Fibroblast of gingiva (primary cell): ENCODE measurements at regions not wholly inside any gene's neighbourhood (a gene's known extent, or its start where the extent isn't known, plus 50 kb on each side); places are given as distances from the start of the nearest gene placed in this dataset.

Experiments
- DNase-seq: peaks from one replicate; pipeline ENCODE4 v3.0.0-alpha.2; 2011; ENCODE audit warnings: low read depth

- no peak for DNase-seq
These were observed 318.5 kb downstream of the GRB14 start for GRCh38 chr2:164302786-164303185.

GRCh38 chr2:164288235-164288634, 333.0 kb downstream of the GRB14 start:
- no peak for DNase-seq

DNA sequence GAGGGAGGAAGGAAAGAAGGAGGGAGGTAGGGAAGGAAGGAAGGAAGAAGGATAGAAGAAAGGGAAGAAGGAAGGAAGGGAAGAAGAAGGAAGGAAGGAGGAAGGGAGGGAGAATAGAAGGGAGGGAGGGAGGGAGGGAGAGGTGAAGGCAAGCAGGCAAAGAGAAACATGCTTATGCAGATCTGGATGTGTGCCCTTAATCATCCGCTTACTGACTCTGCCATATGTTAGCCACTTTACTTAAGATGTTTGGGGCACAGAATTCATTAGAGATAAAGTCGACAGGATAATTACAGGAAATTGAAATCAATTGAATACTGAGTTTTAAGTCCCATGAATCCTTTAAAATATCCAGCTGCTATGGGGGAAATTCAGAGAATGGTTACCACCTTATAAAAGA, 334.2 kb downstream of the GRB14 start:
- no peak for DNase-seq

DNA sequence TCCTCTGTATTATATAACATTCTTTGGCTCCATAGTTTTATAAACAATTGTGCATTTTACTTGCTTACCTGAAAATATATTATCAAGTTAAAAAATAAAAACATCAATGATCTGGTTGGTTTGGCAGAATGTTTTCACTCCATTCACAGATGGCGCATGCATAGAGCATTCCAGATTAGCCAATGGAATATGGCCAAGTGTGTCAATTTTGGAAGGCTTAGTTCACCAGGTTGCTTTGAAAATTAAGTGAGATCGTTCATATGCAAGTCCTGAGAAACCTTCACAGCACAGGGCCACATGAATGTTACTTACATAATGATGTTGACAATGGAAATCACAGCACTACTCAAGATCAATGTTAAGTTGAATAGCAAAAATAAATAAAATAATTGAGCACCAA, 335.7 kb downstream of the GRB14 start:
- DNase-seq = no peak

DNA sequence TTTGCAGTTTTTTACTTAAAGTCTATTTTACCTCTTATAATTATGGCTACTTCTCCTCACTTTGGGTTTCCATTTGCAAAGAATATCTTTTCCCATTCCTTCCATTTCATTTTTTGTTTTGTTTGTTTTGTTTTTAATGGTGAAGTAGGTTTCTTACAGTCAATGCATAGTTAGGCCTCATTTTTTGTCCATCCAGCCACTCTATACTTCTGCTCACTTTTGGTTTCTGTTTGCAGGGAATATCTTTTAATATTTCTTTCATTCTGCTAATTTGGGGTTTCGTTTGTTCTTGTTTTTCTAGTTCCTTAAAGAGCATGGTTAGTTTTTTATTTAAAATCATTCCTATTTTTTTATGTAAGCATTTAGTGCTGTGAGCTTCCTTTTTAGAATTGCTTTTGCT, 339.4 kb downstream of the GRB14 start:
- DNase-seq = no peak

GRCh38 chr2:164275659-164276058, 345.6 kb downstream of the GRB14 start:
- no peak for DNase-seq

- DNase-seq = peak; percentile 65
These were observed 360.8 kb downstream of the GRB14 start for GRCh38 chr2:164260506-164260905.

- peak; percentile 10 for DNase-seq
These were observed 363.5 kb downstream of the GRB14 start for GRCh38 chr2:164257742-164258141.

- DNase-seq = no peak
These were observed 368.6 kb downstream of the GRB14 start for GRCh38 chr2:164252568-164253287.

- DNase-seq = no peak
These were observed 378.0 kb downstream of the GRB14 start for GRCh38 chr2:164243315-164243714.

DNA sequence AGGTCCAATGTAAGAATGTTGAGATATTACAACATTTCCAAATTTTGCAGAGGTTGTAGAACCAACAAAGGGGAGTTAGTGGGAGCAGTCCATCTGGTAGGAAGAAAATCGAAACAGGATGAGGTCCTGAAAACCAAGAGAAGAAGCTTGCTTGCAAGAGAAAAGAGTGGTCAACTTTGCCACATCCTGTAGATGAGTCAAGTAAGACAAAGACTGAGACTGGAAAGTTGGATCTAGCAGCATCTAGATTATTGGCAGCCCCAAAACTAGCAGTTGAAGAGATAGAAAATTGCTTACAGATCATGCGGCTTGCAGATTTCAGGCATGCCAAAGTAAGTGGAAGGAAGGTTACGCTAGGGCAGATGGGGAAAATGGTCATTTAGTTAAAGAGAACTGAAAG, 378.9 kb downstream of the GRB14 start:
- DNase-seq = no peak

GRCh38 chr2:164234074-164234473, 387.2 kb downstream of the GRB14 start:
- no peak for DNase-seq

- DNase-seq = no peak
These were observed 397.3 kb downstream of the GRB14 start for GRCh38 chr2:164224007-164224406.

DNA sequence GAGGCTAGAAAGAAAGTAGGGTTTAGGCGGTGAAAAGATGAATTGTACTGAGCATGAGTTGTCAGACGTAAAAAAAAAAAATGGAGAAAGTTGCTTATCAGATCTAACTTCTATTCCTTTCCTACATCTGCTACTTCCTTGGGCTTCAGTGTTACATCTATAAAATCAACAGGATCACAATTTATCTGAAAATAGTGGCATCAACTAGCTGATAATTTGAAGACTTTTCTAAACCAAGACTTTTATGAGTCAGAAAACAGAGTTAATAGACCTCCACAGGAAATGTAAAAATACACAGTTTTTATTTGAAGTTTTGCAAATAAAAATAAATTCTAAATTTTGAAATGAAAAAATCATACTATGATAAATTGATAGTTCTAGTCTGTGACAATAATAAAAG, 399.8 kb downstream of the GRB14 start:
- DNase-seq = no peak

DNA sequence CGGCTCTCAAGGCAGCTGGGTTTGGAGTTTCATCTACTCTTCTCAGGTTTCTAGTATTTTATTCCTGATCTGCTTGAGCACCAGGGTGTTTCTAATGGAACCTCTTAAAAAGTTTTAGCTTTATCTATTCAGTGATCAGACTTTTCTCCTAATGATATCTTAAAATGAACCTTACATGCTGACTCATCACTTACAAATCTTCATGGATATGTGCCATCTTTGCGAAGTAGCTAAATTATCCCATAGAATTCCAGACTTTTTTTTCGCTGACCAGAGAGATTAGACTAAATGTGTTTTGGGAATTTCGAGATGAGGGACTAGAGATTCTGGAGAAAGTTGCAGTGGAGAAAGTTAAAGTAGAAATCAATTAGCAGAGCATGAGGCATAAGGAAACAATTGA, 401.0 kb downstream of the GRB14 start:
- no peak for DNase-seq

DNA sequence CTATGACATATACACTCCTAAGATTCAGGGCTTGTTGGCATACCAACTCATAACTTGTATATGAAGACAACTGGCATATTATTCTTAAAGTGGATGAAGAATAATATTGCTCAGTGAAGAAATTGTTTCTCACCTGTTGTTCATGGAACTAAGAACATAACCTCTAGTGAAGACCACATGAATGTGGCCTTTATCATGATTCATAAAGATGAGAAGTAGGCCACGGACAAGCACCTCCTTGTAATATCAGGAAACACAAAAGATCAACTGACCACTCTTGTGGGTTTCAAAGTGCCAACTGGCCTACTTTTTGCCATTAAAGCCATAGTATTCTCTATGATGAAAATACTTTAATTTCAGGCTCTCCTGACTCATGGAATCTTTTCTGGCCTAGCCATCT, 407.4 kb downstream of the GRB14 start:
- DNase-seq = no peak

DNA sequence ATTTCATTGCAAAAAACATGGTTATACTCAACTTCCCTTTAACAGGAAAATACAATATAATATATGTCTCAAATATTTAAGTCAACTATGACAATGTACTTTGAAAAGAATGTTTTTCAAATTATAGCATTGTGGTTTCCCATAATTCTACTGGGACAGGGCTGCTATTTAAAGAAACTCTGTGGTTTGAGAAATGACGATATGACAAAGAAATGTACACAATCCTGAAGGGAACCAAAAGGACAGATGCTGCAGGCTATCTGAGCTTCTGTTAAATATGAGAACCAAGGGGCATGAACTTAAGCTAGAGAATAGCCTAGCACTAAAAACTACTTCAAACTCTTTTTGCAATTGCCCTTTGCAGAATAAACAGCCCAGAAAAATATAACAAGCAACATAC, 415.9 kb downstream of the GRB14 start:
- DNase-seq = peak; percentile 79

GRCh38 chr2:164203131-164203530, 418.2 kb downstream of the GRB14 start:
- DNase-seq = peak; percentile 43

- no peak for DNase-seq
These were observed 423.0 kb downstream of the GRB14 start for GRCh38 chr2:164198256-164198655.

DNA sequence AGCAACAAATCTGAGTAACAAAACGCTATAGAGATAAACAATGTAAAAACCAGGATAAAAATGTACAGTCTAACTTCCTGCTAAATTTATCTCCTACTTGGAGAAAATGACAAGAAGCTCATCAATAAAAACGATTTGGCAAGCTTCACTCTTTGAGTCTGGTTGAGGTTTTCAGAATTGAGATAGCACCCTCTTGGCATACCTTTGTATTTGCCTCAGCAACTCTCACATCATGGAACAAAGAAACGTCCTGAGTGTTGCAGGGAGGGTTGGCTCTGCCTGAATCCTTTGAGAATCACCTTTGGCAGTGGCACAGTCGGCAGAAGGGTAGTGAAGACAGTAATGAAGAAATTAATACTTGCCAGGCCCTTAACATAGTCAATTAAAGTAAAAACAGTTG, 430.6 kb downstream of the GRB14 start:
- DNase-seq = no peak

DNA sequence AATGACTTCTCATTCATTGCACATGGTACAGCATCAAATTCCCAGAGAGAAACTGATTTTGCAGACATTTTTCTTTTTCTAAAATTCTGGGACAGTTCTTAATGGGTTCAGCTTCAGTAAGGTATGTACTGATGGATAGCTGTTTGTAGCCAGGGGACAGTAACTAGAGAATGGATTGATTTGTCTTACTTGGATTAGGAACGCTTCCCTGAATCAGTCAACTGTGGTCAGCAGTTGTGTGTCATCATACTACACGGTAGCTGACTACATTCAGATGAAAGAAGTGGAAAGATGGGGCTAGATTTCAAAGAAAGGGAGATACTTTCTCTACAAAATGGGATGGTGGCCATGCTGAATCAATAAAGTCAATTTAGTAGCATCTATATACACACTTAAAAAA, 431.4 kb downstream of the GRB14 start:
- DNase-seq = no peak

GRCh38 chr2:164187121-164187520, 434.2 kb downstream of the GRB14 start:
- no peak for DNase-seq

DNA sequence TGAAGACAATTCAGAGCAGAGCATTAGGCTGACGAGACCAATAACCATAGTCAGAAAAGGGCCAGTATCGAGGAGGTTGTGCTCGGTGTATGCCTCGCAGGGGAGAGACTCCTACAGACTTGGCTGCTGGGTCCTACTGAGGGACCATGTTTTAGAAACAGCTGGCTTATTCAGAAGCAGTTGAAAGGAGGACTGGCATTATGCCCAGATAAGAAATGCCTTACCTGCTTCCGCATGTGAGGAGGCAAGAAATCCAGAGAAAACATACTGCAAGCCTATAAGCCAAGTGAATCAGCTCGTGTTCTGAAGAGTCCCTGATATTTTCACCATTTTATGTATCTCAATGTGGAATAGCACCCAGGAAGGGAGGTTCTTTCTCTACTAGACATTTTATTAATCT, 434.7 kb downstream of the GRB14 start:
- DNase-seq = no peak

DNA sequence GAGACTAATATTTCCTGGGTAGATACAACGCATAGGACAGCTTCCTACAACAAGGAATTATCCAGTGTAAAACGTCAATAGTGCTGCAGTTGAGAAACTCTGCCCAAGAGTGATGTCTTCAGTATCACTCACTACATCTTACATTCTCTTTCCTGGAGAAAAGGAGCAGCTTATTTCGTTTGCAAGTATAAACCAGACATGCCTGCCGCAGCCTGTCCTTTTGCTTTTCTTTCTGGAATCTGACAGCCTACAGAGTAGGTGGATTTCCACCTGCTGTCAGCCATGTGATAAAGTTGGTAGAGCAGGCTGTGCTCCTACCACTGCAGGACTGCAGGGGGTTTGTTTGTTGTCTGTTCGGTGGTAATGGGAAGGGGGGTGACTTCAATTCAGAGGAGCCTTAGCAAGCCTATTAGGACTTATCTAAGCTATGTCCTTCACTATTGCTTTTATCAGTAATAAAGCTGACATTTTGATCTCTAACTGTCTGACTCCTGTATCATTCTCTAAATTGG, 439.1 kb downstream of the GRB14 start:
- DNase-seq = no peak
